GM21619 (cell line): ENCODE measurements at regions not wholly inside any gene's neighbourhood (a gene's known extent, or its start where the extent isn't known, plus 50 kb on each side); places are given as distances from the start of the nearest gene placed in this dataset.
"Not testable (repeated sequence)": the region's sequence is repeated elsewhere in the genome, so short reads cannot be mapped to it uniquely, and the experiment has no call there.

Experiments
- ATAC-seq: cut with Tn5 transposase; IDR thresholded peaks from one replicate; pipeline ENCODE4 v1.9.1; 2021; ENCODE audit not compliant: unreplicated experiment

DNA sequence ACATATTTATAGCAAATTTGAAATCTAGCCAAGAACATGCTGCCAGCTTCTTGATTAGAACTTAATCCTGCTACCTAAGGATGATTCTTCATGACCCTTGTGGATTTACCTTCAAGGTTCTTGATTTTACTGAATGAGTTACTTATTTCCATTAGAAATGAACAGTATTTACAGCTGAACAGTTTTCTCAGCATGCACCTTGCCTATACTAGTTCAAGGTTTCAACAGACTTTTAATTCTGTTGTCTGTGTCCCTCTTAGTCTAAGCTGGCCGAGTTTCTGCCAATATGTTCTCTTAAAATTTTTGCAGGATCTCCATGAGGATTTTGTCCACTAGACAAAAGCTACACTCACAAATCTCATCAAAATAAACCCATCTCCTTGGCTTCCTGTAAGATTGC, 188.8 kb upstream of the ST8SIA4 start:
- no peak for ATAC-seq

DNA sequence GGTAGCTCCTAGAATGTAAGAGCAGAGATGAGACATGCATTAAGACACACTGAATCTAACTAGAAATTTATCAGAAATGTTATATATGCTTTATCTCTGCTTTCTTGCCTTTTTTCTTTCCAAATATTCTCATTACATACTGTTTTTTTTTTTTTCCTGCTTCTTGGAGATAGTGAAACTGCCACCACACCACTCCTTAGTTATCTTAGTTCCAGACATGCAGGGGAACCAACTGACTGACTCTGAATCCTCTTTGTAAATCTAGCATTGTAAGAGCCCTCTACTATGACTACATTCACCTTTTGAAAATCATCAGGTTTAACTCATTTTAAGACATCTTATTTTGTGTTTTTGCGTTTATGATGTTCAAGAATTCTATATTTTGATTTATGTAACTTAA, 181.3 kb upstream of the ST8SIA4 start:
- no peak for ATAC-seq

- ATAC-seq, result no peak
These were observed 177.6 kb upstream of the ST8SIA4 start for GRCh38 chr5:101080462-101081240.

- no peak for ATAC-seq
These were observed 165.2 kb upstream of the ST8SIA4 start for GRCh38 chr5:101068298-101068697.

- no peak for ATAC-seq
These were observed 164.3 kb upstream of the ST8SIA4 start for GRCh38 chr5:101067429-101067828.

GRCh38 chr5:101062902-101063301, 159.8 kb upstream of the ST8SIA4 start:
- no peak for ATAC-seq

DNA sequence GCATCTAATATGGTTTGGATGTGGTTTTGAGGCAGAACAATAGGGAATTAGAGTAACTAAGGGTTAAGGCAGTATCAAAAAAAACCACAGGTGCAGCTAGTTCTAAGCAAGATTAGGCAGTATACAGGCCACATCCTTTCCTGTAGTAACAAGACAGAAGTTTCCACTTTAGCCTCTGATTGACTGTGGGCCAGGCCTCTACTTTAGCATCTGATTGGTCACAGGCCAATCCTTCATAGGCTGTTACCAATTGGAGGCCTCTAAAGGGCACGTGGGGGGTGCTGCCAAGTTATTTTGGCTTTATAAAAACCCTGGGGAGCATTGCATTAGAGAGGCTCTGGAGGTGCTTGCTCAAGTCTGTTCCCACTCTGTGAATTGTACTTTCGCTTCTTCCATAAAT, 144.1 kb upstream of the ST8SIA4 start:
- ATAC-seq, result no peak

DNA sequence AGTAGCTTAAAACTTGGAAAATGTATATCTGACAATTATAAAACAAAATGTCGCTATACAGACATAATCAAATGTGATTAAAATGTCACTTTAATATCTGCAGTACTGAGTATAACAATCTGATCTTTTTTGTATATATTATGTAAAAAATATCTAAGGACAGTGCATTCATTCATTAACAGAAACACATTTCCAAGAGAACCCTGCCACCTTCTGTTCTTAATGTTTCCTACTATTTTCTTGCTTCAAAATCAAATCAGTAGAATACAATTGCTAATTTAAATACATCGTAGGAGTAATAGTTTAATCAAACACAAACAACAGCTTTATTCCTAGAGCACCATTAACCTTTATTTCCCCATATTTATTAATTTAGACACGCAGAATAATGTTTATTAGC, 142.6 kb upstream of the ST8SIA4 start:
- ATAC-seq, result no peak

DNA sequence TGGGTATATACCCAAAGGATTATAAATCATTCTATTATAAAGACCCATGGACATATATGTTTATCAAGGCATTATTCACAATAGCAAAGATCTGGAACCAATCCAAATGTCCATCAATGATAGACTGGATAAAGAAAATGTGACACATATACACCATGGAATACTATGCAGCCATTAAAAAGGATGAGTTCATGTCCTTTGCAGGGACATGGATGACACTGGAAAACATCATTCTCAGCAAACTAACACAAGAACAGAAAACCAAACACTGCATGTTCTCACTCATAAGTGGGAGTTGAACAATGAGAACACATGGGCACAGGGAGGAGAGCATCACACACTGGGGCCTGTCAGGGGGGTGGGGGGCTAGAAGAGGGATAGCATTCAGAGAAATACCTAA, 136.9 kb upstream of the ST8SIA4 start:
- ATAC-seq, result not testable (repeated sequence)

DNA sequence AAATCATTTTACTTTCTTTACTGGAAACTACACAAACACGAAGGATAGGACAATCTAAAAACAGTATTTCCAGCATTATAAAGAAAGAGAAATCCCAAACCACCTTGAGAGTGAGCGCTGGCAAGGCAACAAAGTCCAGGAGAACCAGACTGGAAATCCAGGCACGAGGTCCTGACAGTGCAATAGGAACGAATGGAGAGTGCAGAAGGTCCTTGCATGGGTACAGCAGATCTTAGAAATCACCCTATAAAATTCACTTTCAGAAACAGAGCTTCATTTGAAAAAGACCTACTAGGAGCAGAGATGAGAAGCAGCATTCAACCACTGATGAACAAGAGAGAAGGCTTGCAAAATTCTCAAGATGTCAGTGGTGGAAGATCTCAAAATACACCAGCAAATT, 133.7 kb upstream of the ST8SIA4 start:
- no peak for ATAC-seq

- no peak for ATAC-seq
These were observed 132.3 kb upstream of the ST8SIA4 start for GRCh38 chr5:101035425-101035824.

- peak; percentile 61 for ATAC-seq
These were observed 121.2 kb upstream of the ST8SIA4 start for GRCh38 chr5:101024299-101024698.

- no peak for ATAC-seq
These were observed 115.2 kb upstream of the ST8SIA4 start for GRCh38 chr5:101018299-101018698.

- no peak for ATAC-seq
These were observed 109.8 kb upstream of the ST8SIA4 start for GRCh38 chr5:101012880-101013279.

GRCh38 chr5:101009758-101010519, 106.9 kb upstream of the ST8SIA4 start:
- ATAC-seq, result peak; percentile 89

- ATAC-seq, result no peak
These were observed 89.3 kb upstream of the ST8SIA4 start for GRCh38 chr5:100992354-100992753.

DNA sequence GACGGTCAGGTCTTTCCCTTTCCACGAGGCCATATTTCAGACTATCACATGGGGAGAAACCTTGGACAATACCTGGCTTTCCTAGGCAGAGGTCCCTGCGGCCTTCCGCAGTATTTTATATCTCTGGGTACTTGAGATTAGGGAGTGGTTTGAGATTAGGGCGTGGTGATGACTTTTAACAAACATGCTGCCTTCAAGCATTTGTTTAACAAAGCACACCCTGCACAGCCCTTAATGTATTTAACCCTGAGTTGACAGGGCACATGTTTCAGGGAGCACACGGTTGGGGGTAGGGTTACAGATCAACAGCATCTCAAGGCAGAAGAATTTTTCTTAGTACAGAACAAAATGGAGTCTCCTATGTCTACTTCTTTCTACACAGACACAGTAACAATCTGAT, 80.5 kb upstream of the ST8SIA4 start:
- not testable (repeated sequence) for ATAC-seq

- no peak for ATAC-seq
These were observed 71.0 kb upstream of the ST8SIA4 start for GRCh38 chr5:100974082-100974481.

GRCh38 chr5:100970646-100971255, 67.7 kb upstream of the ST8SIA4 start:
- no peak for ATAC-seq

GRCh38 chr5:100965291-100965690, 62.2 kb upstream of the ST8SIA4 start:
- no peak for ATAC-seq
